Hematopoietic multipotent progenitor cell treated with erythropoietin and hydrocortisone succinate and interleukin-3 and kit ligand, for 15 days (in vitro differentiated cells): ENCODE measurements at regions not wholly inside any gene's neighbourhood (a gene's known extent, or its start where the extent isn't known, plus 50 kb on each side); places are given as distances from the start of the nearest gene placed in this dataset.

Source experiments
- DNase-seq: peaks from one replicate; pipeline ENCODE4 v3.0.0-alpha.2; 2015; ENCODE audit warnings: low spot score

- no peak for DNase-seq
These were observed 207.4 kb downstream of the DLL1 start for GRCh38 chr6:170083236-170084051.

GRCh38 chr6:170082531-170083187 is 208.2 kb downstream of the DLL1 start:
- DNase-seq, result no peak

GRCh38 chr6:170082067-170082466 is 208.8 kb downstream of the DLL1 start:
- DNase-seq, result no peak

GRCh38 chr6:170081556-170081955 is 209.3 kb downstream of the DLL1 start:
- no peak for DNase-seq

GRCh38 chr6:170080828-170081371 is 210.0 kb downstream of the DLL1 start:
- DNase-seq, result no peak

- DNase-seq, result no peak
These were observed 210.6 kb downstream of the DLL1 start for GRCh38 chr6:170080169-170080827.

- DNase-seq, result no peak
These were observed 214.3 kb downstream of the DLL1 start for GRCh38 chr6:170076466-170077165.

- DNase-seq, result no peak
These were observed 215.1 kb downstream of the DLL1 start for GRCh38 chr6:170075659-170076223.

- DNase-seq, result no peak
These were observed 216.0 kb downstream of the DLL1 start for GRCh38 chr6:170074907-170075306.

- DNase-seq, result no peak
These were observed 216.4 kb downstream of the DLL1 start for GRCh38 chr6:170074435-170074834.

GRCh38 chr6:170073846-170074245 is 217.0 kb downstream of the DLL1 start:
- no peak for DNase-seq

GRCh38 chr6:170072246-170072645 is 218.6 kb downstream of the DLL1 start:
- DNase-seq, result no peak

GRCh38 chr6:170069611-170070010 is 221.3 kb downstream of the DLL1 start:
- DNase-seq, result no peak

- no peak for DNase-seq
These were observed 222.4 kb downstream of the DLL1 start for GRCh38 chr6:170068496-170068895.

- no peak for DNase-seq
These were observed 222.9 kb downstream of the DLL1 start for GRCh38 chr6:170067923-170068360.

GRCh38 chr6:170067181-170067641 is 223.7 kb downstream of the DLL1 start:
- DNase-seq, result no peak

- DNase-seq, result no peak
These were observed 224.2 kb downstream of the DLL1 start for GRCh38 chr6:170066679-170067078.

GRCh38 chr6:170063851-170064602 is 226.9 kb downstream of the DLL1 start:
- DNase-seq, result no peak

GRCh38 chr6:170063431-170063830 is 227.4 kb downstream of the DLL1 start:
- DNase-seq, result no peak

- DNase-seq, result no peak
These were observed 228.0 kb downstream of the DLL1 start for GRCh38 chr6:170062915-170063241.
